GM19467 (cell line): ENCODE measurements at regions not wholly inside any gene's neighbourhood (a gene's known extent, or its start where the extent isn't known, plus 50 kb on each side); places are given as distances from the start of the nearest gene placed in this dataset.
"Not testable (repeated sequence)": the region's sequence is repeated elsewhere in the genome, so short reads cannot be mapped to it uniquely, and the experiment has no call there.

Experiments
- ATAC-seq: cut with Tn5 transposase; IDR thresholded peaks from one replicate; pipeline ENCODE4 v1.9.1; 2021; ENCODE audit warnings: mild to moderate bottlenecking, moderate library complexity; ENCODE audit not compliant: unreplicated experiment

DNA sequence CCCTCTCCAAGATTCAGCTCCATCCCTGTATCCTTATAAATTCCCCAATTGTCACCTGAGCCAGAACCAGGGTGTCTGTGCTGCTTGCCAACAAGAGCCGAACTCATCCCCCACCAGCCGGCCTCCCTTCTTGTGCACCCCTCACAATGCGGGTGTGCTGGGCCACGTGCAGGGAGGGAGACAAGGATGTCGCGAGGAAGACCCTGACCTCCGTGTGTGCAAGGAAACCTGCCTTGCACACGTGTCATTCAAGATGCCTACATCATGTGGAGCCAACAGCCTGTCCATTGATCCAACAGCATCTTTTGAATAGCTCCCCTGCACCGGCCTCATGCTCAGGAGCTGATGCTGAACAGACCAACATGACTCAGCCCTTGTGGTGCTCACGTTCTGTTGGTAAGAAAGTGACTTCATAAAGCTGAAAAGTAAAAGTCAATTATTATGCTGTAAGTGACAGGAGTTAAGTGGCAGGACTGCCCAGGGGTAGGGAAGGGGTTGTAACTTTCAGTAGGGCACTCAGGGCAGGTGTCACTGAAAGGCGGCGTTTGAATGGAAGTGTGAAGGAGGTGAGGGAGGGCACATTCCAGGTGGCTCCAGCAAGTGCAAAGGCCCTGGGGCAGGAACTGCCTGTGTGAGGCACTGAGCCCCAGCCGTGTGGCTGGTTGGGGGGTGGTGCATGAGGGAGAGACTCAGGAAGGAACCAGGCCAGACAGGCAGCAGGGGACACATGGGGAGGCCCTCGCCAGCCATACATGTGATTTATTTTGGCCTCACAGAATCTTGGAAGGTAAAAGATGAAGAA, 302.2 kb downstream of the FOXL1 start:
- ATAC-seq, result no peak

DNA sequence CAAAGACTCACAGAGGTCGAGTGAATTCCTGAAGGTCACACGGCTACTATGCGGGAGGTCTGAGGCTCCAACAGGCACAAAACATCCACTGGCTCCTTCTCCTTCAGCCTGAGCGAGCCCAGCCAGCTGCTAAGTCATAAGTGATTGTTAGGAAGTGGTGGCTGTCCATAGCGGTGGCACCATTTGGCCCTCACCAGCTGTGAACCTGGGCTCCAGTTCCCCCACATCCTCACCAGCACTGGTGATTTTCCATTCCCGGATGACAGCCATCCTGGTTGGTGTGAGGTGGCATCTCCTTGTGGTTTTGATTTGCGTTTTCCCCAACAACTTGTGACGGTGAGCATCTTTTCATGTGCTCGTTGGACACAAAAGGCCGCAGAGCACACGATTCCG, 302.8 kb downstream of the FOXL1 start:
- no peak for ATAC-seq

DNA sequence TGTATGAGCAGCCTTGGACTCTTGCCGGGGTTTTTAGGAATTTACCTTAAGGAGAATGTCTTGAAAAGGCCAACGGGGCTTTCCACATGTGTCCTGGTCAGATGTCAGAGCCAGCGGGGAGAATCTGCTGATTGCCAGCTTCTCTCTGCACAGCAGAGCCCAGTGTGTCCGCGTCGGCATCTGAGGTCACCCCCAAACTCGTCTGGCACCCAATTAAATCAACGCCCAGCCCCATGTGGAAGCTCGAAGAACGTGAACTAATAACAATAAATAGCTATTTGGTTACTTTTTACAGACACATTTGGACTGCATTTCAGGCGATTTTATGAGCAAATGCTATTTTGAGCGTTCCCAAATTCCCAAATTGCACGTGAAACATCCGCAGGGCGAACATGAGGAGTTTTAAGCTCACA, 303.5 kb downstream of the FOXL1 start:
- ATAC-seq, result no peak

DNA sequence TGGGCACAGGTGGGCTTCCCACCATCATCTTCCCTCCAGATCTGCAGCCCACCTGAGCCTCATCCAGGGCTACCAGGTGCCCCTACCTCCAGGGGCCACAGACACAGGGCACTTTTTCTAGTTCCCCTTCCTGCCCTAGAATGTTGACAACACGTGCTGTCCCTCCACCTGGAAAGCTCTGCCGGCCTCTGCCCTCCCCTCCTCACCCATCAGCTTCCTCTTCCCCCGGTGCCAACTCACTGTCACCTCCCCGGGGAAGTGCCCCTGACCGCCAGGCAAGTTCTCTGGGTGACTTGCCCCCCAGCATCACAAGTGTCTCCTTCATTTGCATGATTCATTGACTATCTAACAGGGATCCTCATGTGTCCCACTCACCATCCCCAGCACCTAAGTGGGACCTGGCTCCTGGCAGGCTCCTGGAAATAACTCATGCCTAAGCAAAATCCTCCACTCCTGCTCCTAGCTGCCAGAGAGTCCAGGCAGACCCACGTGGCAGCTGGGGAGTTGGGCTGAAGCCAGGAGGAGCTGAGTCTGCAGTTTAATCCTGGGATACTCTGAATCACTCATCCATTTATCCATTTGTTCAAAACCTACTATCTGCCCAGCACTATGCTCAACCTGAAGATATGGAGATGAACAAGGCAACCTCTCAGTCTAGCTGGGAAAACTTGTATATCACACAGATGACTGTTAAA, 304.4 kb downstream of the FOXL1 start:
- ATAC-seq, result no peak

DNA sequence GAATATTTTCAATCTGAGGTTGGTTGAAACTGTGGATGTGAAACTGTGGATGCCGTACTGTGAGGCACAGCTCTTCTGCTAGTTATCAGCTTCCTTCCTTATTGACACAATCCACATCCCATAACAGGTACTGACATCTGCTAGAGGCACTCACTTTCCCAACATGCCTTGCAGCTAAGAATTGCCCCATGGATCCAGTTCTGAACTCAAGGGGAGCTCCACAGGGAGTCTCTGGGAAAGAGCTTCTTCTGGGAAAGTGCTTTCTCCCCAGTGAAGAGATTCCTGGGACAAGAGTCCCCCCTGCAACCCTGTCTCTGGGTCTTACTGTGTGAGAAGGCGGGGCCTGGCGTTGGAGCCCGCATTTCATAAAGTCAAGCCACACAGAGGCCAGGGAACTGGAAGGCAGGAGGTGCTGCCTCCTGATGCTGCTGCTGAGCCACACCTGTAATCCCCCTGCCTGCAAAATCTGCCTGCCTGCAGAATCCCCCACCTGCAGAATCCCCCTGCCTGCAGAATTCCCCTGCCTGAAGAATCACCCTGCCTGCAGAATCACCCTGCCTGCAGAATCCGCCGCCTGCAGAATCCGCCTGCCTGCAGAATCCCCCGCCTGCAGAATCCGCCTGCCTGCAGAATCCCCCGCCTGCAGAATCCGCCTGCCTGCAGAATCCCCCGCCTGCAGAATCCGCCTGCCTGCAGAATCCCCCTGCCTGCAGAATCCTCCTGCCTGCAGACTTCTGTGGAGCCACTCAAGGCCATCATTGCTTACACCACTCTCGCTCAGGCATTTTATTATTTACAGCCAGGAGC, 305.4 kb downstream of the FOXL1 start:
- ATAC-seq, result no peak

DNA sequence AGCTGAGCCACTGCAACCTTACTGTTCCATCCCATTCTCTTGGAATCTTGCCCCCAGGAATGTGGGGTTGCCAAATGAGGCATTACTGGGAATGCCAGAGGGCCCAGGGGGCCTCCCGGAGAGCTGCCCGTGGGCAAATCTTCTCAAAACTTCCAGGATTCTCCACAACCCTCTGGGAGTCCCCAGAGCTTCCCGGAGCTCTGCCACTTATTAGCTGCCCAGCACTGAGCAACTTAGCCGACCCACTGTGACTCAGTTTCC, 306.0 kb downstream of the FOXL1 start:
- ATAC-seq, result no peak

DNA sequence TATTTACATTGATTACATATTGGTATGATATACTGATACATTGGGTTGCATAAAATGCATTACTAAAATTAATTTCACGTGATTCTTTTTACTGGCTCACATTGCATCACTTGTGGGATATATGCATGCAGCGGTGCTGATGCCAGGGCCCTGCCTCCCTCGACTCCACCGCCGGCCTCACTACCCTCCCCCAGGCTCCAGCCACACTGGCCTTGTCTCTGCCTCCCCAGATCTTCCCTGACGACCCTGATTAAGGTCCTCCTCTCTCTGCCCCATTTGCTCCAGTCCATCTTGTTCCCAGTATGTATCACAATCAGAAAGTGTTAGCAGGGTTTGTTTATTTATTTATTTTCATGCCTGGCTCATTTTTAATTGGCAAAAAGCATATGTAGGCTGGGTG, 306.8 kb downstream of the FOXL1 start:
- no peak for ATAC-seq

DNA sequence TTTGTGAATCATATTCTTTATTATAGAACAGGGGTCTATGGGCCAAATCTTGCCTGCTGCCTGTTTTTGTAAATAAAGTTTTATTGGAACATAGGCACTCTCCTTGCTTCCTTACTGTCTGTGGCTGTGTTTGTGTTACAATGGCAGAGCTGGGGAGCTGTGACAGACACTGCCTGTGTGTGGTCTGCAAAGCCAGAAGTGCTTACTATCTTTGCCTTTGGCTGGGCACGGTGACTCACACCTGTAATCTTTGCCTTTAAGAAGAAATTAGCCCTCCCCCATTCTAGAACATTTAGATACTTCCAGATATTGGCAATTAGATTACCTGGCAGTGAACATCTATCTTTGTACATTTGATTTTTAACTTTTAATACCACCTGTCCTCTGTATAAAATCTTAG, 308.3 kb downstream of the FOXL1 start:
- no peak for ATAC-seq

DNA sequence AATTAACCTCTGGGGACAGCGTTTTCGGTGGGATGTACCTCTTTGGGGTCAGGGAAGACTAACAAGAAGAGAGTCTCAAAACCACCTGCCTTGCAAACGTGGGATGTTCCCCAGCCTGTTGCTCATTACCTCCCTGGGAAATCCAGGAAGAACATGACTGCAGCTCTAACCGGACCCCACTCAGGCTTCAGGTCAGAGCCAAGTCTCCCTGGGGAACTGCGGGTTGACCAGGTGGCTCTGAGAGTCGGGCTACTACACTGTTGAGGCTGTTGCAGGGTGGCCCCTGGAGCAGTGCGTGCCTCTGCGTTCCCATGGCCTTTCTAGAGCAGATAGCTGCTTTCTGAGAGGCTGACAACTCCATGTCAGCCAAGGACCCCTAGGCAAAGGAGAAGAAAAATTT, 309.1 kb downstream of the FOXL1 start:
- no peak for ATAC-seq

DNA sequence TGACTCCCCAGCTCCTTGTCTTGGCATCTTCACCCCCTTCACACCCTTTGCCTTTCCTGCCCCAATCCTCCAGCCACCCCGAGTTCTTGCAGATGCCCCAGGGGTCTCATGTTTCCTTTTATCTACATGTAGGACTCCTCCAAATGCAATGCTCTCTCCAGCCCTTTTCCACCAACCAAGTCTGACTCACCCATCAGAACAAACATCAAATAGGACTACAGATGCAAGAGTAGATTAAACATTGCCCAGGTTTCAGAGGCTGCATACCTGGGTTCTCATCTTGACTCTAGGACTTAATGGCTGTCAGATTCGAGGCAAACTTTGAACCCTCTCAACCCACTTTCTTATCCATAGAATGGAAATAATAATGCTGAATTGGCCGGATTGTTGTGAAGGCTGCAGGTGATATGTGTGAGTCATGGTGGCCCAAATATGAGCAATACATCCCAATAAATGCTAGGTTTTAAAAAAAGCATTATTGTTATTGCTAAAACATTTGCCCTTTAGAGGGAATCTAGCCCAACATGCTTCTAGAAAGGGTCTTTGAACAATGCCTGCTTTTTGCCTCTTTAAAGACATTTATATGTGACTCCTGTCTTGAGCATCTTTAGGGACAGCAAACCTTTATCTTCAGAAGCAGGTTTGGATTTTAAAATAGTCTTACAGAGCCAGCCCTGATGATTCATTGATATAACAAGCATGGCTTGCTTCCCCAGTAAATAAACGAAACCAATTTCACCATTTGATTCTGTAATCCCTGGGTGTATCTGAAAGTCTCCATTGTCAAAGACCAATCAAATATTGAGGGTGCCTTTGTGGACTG, 310.1 kb downstream of the FOXL1 start:
- no peak for ATAC-seq

DNA sequence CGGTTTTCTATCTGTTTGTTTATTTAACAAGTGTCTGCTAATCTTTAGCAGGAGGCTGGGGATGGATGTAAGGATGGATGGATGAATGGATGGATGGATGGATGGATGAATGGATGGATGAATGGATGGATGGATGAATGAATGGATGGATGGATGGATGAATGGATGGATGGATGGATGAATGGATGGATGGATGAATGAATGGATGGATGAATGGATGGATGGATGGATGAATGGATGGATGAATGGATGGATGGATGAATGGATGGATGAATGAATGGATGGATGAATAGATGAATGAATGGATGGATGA, 310.7 kb downstream of the FOXL1 start:
- not testable (repeated sequence) for ATAC-seq

DNA sequence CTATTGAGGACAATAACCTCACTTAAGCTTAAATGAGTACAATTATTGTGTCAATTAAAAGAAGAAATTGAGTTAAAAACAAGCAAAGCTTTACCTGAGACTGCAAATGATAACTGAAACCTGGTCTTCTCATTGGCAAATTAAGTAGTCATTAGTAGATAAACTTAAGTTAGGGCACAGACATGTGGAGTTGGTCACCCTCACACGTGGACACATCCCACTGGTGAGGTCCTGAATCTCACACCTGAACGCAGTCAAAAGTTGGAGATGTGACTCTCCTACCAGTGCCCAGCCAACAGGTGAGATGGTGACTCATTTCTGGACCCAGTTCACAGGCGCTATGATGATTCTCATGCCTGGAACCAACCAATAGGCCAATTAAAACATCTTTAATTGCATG, 311.6 kb downstream of the FOXL1 start:
- ATAC-seq, result no peak

DNA sequence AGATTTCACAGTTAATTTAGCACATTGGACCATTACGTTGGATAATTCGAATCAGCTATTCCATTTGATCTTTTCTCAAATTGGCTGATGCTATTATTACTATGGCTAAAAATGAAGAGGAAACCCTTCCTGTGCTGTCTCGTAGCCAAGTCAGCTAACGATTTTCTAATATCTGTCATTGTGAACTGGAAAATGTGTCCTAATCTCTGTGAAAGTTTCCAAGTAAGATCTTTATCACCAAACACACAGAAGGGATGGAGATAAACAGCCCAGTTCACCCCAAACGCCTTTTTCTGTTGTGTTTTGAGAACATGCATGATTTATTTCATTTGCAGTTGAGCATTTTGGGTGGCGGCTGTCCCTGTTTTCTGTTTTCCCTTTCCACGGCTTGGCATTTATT, 312.8 kb downstream of the FOXL1 start:
- ATAC-seq, result no peak

DNA sequence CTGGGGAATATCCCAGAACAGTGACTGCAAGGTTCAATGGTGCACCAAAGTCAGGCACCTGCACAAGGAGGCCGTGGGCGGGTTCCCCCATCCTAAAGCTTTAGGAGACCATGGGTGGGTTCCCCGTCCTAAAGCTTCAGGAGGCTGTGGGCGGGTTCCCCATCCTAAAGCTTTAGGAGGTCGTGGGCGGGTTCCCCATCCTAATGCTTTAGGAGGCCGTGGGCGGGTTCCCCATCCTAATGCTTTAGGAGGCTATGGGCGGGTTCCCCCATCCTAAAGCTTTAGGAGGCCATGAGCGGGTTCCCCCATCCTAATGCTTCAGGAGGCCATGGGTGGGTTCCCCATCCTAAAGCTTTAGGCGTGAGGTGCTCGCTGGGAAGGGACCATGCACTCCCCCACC, 313.3 kb downstream of the FOXL1 start:
- ATAC-seq, result no peak

DNA sequence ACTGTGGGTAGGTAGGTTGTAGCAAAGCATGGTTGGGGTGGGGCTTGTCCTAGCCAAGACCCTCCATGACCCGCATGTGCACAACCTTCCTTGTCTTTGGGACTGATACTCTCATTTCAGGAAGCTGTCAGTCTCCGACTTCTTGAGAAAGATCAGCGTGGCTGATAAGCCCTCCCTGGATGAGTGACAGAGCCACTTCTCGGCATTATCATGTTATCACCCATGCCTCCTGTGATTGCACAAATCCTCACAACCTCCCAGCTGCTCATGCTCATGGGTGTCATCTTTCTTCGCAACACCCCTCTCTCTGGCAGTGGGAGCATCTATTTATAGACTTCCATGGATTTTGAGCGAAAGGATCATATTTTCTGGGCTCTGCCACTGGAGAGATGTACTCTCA, 314.2 kb downstream of the FOXL1 start:
- no peak for ATAC-seq

DNA sequence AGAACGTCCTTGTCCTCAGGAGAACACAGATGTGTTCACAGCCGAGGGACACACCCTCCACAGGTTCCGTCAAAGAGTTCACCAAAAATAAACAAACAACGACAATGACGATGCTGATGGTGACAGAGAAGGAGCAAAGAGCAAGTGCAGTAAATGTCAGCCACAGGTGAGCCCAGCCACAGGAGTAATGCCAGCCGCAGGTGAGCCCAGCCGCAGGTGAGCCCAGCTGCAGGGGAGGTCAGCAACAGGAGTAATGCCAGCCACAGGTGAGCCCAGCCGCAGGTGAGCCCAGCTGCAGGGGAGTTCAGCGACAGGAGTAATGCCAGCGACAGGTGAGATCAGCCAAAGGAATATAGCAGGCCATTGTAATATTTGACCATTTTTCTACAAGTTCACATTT, 315.2 kb downstream of the FOXL1 start:
- ATAC-seq, result no peak

DNA sequence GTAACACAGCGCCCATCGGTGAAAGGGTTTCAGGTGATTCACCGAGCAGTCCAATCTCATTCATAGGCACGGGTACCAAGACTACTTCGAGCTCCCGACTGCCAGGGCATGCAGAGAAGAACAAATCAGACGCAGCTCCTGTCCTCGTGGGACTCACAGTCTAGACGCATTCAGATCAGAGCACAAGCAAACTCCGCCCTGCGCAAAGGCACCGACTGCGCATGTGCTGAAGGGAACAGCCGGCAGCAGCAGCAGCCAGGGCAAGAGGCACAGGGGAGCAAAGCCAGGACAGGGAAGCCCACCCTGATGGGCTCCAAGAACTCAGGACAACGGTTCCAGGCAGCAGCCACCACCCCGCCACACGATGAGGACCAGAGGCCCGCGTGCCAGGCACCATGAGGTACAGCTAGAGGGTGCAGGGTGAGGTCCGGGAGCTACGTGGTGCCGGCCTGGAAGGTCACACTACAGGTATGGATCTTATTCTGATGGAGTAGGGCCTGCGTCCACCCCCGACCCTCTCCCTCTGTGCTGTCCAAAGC, 315.7 kb downstream of the FOXL1 start:
- ATAC-seq, result no peak

DNA sequence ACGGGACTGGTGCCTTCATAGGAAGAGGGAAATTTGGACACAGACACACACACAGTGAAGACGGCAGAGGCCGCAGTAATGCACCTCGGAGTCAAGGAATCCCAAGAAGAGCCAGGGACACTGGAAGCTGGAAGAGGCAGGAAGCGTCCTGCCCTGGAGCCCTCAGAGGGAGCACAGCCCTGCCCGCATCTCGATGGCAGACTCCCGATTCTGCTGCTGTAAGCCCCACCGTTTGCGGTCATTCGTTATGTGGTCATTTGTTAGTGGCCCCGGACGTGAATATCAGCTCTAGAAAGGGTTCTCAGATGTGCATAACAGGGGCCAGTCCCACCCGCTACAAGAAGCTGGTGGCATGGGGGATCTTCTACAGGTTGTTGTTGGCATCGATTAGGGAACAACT, 316.6 kb downstream of the FOXL1 start:
- ATAC-seq, result no peak

DNA sequence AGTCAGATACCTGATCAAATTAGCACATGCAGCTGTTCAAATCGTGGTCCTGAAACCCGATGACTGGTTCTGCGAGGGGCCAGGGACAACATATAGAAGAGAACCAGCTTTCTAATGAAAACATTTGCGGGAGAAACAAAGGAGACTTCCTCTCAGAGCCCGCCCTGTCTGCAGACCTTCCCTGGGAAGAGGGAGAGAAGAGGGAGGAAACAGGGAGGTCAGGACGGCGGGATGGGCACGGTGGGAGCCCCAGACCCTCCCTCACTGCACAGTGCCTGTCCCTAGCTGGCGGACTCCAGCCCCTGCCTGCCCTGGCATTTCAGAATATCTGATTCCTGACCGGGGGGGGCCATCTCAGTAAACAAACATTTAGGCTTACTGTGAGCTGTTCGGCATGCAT, 317.3 kb downstream of the FOXL1 start:
- ATAC-seq, result no peak

DNA sequence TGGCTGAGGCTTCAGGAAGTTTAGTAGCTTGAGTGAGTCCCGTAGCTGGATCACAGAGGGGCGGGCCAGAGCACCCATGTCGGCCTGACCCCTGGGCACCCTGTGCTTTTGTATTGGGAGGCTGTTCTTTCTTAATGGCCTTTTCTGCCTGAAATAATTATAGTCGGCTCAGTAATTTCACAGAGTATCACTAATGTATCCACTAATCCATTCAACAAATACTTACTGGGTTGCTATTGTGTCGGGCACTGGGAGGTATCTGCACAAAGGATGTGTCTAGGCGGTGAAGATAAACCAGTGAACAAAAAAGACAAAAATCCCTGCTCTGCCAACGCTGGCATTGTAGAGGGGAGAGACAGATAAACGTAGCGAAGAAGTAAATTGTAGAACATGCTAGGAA, 318.6 kb downstream of the FOXL1 start:
- ATAC-seq, result no peak

DNA sequence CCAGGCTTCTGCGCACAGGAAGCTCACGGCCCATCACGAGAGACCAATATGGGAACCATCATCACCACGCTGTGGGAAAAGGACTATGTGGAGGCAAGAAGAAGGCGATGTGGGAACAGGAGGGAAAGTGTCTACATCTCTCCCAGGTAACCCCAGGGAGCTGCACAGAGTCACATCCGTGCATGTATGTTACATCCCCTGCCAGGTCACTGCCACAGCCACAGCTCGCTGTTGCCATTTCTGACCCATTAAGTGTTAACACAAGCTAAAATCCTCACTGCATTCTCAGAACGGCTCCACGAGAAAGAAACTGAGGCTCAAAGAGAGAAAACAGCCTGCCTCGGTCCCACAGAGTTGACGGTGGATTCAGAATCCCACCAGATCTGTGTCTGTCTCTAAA, 319.1 kb downstream of the FOXL1 start:
- ATAC-seq, result no peak
